PC-9 (cell line): ENCODE measurements at regions not wholly inside any gene's neighbourhood (a gene's known extent, or its start where the extent isn't known, plus 50 kb on each side); places are given as distances from the start of the nearest gene placed in this dataset.
"Not testable (repeated sequence)": the region's sequence is repeated elsewhere in the genome, so short reads cannot be mapped to it uniquely, and the experiment has no call there.

ENCODE experiments used
- BruUV-seq: library from RNA; stranded (reverse); fragments of 400-500 nt; replicated peaks from 2 replicates; lab custom pipeline; 2021; lab: Mats Ljungman, UMichigan
- CTCF ChIA-PET: fragments of 300-600 bp; sonication (Branson Sonifier 250); formaldehyde crosslinking; loops from one replicate; lab custom pipeline; 2022; ENCODE audit warnings: antibody characterized with exemption; lab: Charles Lee
- POLR2A ChIA-PET: fragments of 300-600 bp; sonication (Branson Sonifier 250); formaldehyde crosslinking; loops from one replicate; lab custom pipeline; 2022; ENCODE audit warnings: antibody characterized with exemption; ENCODE audit not compliant: unreplicated experiment; lab: Charles Lee
- DNase-seq, 2 experiments: peaks; one replicate each; pipeline versions ENCODE4 v3.0.0 to v3.0.0-alpha.2; 2015 to 2022; ENCODE audit warnings: mixed read lengths in 1 of 2
- H2AFZ ChIP-seq: fragments of 200-600 bp; sonication (generic); 2 replicates; pipeline ENCODE4 v1.8.1; 2017; ENCODE audit warnings: antibody characterized with exemption
- H3F3A ChIP-seq: fragments of 200-600 bp; sonication (generic); 2 replicates; pipeline ENCODE4 v1.8.1; 2017; ENCODE audit warnings: antibody characterized with exemption, mild to moderate bottlenecking, low read depth; ENCODE audit not compliant: insufficient read depth
- H3K27ac ChIP-seq: fragments of 200-600 bp; sonication (generic); 2 replicates; pipeline ENCODE4 v1.6.1; 2016; ENCODE audit warnings: mixed run types
- H3K27me3 ChIP-seq: fragments of 200-600 bp; sonication (generic); 2 replicates; pipeline ENCODE4 v1.6.1; 2016; ENCODE audit warnings: low read depth, mixed run types; ENCODE audit not compliant: insufficient read depth
- H3K36me3 ChIP-seq: fragments of 200-600 bp; sonication (generic); 2 replicates; pipeline ENCODE4 v1.6.1; 2016; ENCODE audit warnings: low read depth, mixed run types
- H3K4me1 ChIP-seq: fragments of 200-600 bp; sonication (generic); replicated peaks from 2 replicates; pipeline ENCODE4 v1.6.1; 2016; ENCODE audit warnings: mixed run types; ENCODE audit not compliant: insufficient read depth
- H3K4me2 ChIP-seq: fragments of 200-600 bp; sonication (generic); 2 replicates; pipeline ENCODE4 v1.6.1; 2017; ENCODE audit warnings: mixed run types
- H3K4me3 ChIP-seq: fragments of 200-600 bp; sonication (generic); 2 replicates; pipeline ENCODE4 v1.6.1; 2016; ENCODE audit warnings: mixed run types
- H3K79me2 ChIP-seq: fragments of 200-600 bp; sonication (generic); 2 replicates; pipeline ENCODE4 v1.6.1; 2017; ENCODE audit warnings: low read depth, mixed run types
- H3K9me2 ChIP-seq: fragments of 200-600 bp; sonication (generic); 2 replicates; pipeline ENCODE4 v1.8.1; 2017; ENCODE audit warnings: mild to moderate bottlenecking; ENCODE audit not compliant: insufficient read depth
- H3K9me3 ChIP-seq: fragments of 200-600 bp; sonication (generic); 2 replicates; pipeline ENCODE4 v1.8.1; 2016; ENCODE audit warnings: low read depth; ENCODE audit not compliant: insufficient read depth
- H4K20me1 ChIP-seq: fragments of 200-600 bp; sonication (generic); 2 replicates; pipeline ENCODE4 v1.8.1; 2017; ENCODE audit not compliant: insufficient read depth
- EZH2 ChIP-seq: fragments of 200-600 bp; sonication (generic); IDR thresholded peaks from 2 replicates; pipeline ENCODE4 v1.8.0; 2017; ENCODE audit warnings: antibody characterized with exemption, low read depth
- intact Hi-C: fragments of 100-400 bp; cut with micrococcal nuclease; formaldehyde crosslinking; loops from one replicate; pipeline ENCODE4 v1.10.0; 2022; ENCODE audit not compliant: unreplicated experiment
- TF ChIP-seq, protein P1 (sequence below): fragments of 200-600 bp; sonication (generic); conservative IDR thresholded peaks from 2 replicates; pipeline ENCODE4 v1.6.1; 2017; ENCODE audit warnings: mixed run types, antibody characterized with exemption, mild to moderate bottlenecking, moderate library complexity

DNA sequence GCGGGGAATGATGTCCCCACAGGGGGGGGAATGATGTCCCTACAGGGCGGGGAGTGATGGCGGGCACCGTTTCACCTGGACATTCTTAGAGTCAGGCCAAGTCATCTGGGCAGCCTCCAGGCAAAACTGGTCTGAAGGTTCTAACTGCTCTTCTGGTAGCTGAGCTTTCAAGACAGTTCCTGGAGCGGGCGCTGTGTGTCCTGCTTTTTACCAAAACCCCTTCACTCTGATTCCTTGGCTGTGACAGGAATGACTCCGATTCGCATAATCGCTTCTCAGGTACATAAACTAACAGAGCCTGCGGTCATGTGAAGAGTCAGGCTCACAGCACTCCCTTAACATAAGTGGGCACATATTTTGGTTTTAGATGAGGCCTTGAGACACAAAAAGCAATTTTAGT, 836.0 kb downstream of the TRIML1 start:
- H3F3A ChIP-seq = no peaks in the 10 kb centered on the region
- POLR2A ChIA-PET = no interaction called here
- H3K4me3 ChIP-seq = no peak overlapping the region
- CTCF ChIA-PET = no interaction called here
- no peak for DNase-seq
- H3K4me2 ChIP-seq = no peak overlapping the region
- no peaks in the 10 kb centered on the region for H3K9me2 ChIP-seq
- H3K27me3 ChIP-seq = no peaks in the 10 kb centered on the region
- H4K20me1 ChIP-seq = no peaks in the 10 kb centered on the region
- no peaks in the 10 kb centered on the region for H3K79me2 ChIP-seq
- TF ChIP-seq, protein P1, sequence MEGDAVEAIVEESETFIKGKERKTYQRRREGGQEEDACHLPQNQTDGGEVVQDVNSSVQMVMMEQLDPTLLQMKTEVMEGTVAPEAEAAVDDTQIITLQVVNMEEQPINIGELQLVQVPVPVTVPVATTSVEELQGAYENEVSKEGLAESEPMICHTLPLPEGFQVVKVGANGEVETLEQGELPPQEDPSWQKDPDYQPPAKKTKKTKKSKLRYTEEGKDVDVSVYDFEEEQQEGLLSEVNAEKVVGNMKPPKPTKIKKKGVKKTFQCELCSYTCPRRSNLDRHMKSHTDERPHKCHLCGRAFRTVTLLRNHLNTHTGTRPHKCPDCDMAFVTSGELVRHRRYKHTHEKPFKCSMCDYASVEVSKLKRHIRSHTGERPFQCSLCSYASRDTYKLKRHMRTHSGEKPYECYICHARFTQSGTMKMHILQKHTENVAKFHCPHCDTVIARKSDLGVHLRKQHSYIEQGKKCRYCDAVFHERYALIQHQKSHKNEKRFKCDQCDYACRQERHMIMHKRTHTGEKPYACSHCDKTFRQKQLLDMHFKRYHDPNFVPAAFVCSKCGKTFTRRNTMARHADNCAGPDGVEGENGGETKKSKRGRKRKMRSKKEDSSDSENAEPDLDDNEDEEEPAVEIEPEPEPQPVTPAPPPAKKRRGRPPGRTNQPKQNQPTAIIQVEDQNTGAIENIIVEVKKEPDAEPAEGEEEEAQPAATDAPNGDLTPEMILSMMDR = no peak
- no peak for TF ChIP-seq EZH2
- H2AFZ ChIP-seq = no peak overlapping the region
- peaks cover 7% of the 10 kb centered on the region; the same call in 1 of the 2 replicates for H3K4me1 ChIP-seq
- no peak overlapping the region for H3K27ac ChIP-seq
- no peaks in the 10 kb centered on the region for H3K36me3 ChIP-seq
- no peaks in the 10 kb centered on the region for H3K9me3 ChIP-seq
- intact Hi-C loops = no loop called here
- BruUV-seq = no TSS peak

DNA sequence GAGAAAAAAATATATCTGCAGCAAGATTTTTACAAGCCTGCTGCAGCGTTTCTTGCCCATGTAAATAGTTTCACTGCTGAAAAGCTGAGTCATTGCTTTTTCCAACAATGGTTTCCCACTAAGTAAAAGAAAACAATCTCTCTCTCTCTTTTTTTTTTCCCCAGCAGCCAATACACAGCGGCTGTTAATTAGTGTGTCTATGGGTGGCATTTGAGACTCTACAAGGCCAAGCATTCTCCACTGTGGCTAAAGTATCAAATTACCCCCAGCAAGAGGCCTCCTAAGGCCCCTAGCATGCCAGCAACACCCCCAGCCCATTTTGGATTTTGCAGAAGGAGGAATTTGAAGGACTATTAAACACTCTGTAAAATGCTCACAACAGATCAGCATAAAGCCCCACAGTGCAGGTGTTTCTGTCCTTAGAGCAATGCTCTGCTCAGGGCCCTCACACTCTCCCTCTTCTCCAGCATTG, 837.4 kb downstream of the TRIML1 start:
- POLR2A ChIA-PET = no interaction called here
- CTCF ChIA-PET = no interaction called here
- Histone ChIP-seq H3K4me1 (peaks cover 7% of the 10 kb centered on the region; the same call in 1 of the 2 replicates), H3K4me3 (no peak overlapping the region), H3K36me3 (no peaks in the 10 kb centered on the region), H2AFZ (no peak overlapping the region), H3K79me2 (no peaks in the 10 kb centered on the region), H3K9me3 (no peaks in the 10 kb centered on the region), H4K20me1 (no peaks in the 10 kb centered on the region), H3K9me2 (no peaks in the 10 kb centered on the region), H3K27me3 (no peaks in the 10 kb centered on the region), H3F3A (no peaks in the 10 kb centered on the region), H3K4me2 (no peak overlapping the region; the same call in 1 of the 2 replicates), H3K27ac (no peak overlapping the region)
- DNase-seq = peak in 1 of 2 experiments; percentile 11
- TF ChIP-seq EZH2 = no peak
- TF ChIP-seq, protein P1 = no peak
- intact Hi-C loops = no loop called here
- BruUV-seq = no TSS peak

DNA sequence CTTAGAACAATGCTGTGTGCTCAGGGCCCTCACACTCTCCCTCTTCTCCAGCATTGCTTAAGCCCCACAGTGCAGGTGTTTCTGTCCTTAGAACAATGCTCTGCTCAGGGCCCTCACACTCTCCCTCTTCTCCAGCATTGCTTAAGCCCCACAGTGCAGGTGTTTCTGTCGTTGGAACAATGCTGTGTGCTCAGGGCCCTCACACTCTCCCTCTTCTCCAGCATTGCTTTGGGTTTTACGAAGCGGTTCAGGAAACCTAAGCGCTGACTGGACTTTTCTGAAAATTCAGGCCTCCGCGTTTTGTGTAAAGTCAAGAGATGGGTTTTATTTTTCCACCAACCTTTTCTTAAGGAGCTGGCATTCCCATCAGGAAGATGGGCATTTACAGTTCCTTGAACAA, 838.0 kb downstream of the TRIML1 start:
- H3K9me3 ChIP-seq, intact Hi-C loops, H2AFZ ChIP-seq, H3K36me3 ChIP-seq, BruUV-seq, H3K4me1 ChIP-seq, CTCF ChIA-PET, H3K27ac ChIP-seq, H3K9me2 ChIP-seq, H3K4me2 ChIP-seq, H3K79me2 ChIP-seq, H3K4me3 ChIP-seq, H4K20me1 ChIP-seq, H3F3A ChIP-seq, H3K27me3 ChIP-seq, DNase-seq, POLR2A ChIA-PET: not testable (repeated sequence)

DNA sequence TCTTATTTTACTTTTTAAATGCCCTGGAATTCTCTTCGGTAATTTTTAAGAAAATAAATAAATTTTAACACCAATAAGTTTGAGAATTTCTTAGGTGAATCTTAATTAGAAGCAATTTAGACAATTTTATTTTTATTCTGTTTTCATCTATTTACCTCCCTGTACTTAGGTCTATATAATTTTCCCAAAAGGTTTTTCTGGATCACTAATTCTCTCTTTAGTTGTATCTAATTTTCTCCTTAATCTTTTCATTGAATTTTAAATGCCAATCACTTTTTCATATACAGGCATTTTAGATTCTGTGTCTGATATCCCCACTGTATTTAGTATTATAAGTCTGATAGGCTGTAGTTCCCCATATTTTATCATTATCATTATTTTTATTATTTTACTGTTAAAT, 845.3 kb downstream of the TRIML1 start:
- intact Hi-C loops = no loop called here
- H3K27ac ChIP-seq = no peak overlapping the region
- POLR2A ChIA-PET = no interaction called here
- no TSS peak for BruUV-seq
- H3K4me1 ChIP-seq = no peaks in the 10 kb centered on the region
- no peaks in the 10 kb centered on the region for H4K20me1 ChIP-seq
- TF ChIP-seq, protein P1 = no peak
- TF ChIP-seq EZH2 = no peak
- H3K79me2 ChIP-seq = no peaks in the 10 kb centered on the region
- H3K9me2 ChIP-seq = no peaks in the 10 kb centered on the region
- H3K9me3 ChIP-seq = no peaks in the 10 kb centered on the region
- no peaks in the 10 kb centered on the region for H3K36me3 ChIP-seq
- no peak overlapping the region for H3K4me2 ChIP-seq
- no peak for DNase-seq
- H3K27me3 ChIP-seq = no peaks in the 10 kb centered on the region
- H3K4me3 ChIP-seq = no peak overlapping the region
- no peaks in the 10 kb centered on the region for H3F3A ChIP-seq
- CTCF ChIA-PET = no interaction called here
- H2AFZ ChIP-seq = no peak overlapping the region
